ENCODE measurements at regions not wholly inside any gene's neighbourhood (a gene's known extent, or its start where the extent isn't known, plus 50 kb on each side); places are given as distances from the start of the nearest gene placed in this dataset.

- no TSS peak for BruUV-seq (replicated peaks)
- no peak overlapping the region for H3K4me3 ChIP-seq (ENCODE audit: low read depth, low read length, poor library complexity, severe bottlenecking)
- H4K20me1 ChIP-seq (ENCODE audit: insufficient read depth, low read length) = no peaks in the 10 kb centered on the region; the same call in 1 of the 2 replicates
- H2AFZ ChIP-seq (ENCODE audit: low read length) = no peak overlapping the region
- H3K9me2 ChIP-seq (ENCODE audit: insufficient read depth, low read length) = no peaks in the 10 kb centered on the region
- intact Hi-C loops (cut with micrococcal nuclease; ENCODE audit: unreplicated experiment) = no loop called here
- TF ChIP-seq CTCF (conservative IDR thresholded peaks at IDR 0.05; ENCODE audit: low read length) (no peak), EZH2phosphoT487 (IDR thresholded peaks at IDR 0.05; ENCODE audit: borderline replicate concordance, low read depth, low read length) (no peak)
- POLR2A ChIA-PET = interaction anchor here (0.6 to 0.7 kb wide), 2 partner anchors 12 to 153 kb away, joined by 3 to 4 read pairs; no protein-coding TSS in a partner anchor
- H3K27ac ChIP-seq (ENCODE audit: low read depth, low read length, poor library complexity, severe bottlenecking) = no peak overlapping the region
- no peak for DNase-seq (ENCODE audit: low spot score)
- H3K36me3 ChIP-seq (ENCODE audit: insufficient read depth, low read length) = no peaks in the 10 kb centered on the region
- no peaks in the 10 kb centered on the region for H3K9me3 ChIP-seq (ENCODE audit: low read length)
- CTCF ChIA-PET (ENCODE audit: unreplicated experiment) = no interaction called here
- H3K4me1 ChIP-seq (ENCODE audit: insufficient read depth, low read length, poor library complexity, severe bottlenecking) = no peaks in the 10 kb centered on the region
- H3K4me2 ChIP-seq (ENCODE audit: low read length) = no peak overlapping the region
- no peaks in the 10 kb centered on the region for H3K79me2 ChIP-seq (ENCODE audit: insufficient read depth, low read depth, low read length)
Observed at GRCh38 chr2:41774011-41774605, 273.7 kb upstream of the PKDCC start.

GRCh38 chr2:41775366-41776025 lies 272.3 kb upstream of the PKDCC start:
- Histone ChIP-seq H3K4me3 (ENCODE audit: low read depth, low read length, poor library complexity, severe bottlenecking) (no peak overlapping the region), H3K36me3 (ENCODE audit: insufficient read depth, low read length) (no peaks in the 10 kb centered on the region), H3K79me2 (ENCODE audit: insufficient read depth, low read depth, low read length) (no peaks in the 10 kb centered on the region), H3K9me3 (ENCODE audit: low read length) (no peaks in the 10 kb centered on the region), H3K4me1 (ENCODE audit: insufficient read depth, low read length, poor library complexity, severe bottlenecking) (no peaks in the 10 kb centered on the region), H2AFZ (ENCODE audit: low read length) (no peak overlapping the region), H4K20me1 (ENCODE audit: insufficient read depth, low read length) (no peaks in the 10 kb centered on the region; the same call in 1 of the 2 replicates), H3K4me2 (ENCODE audit: low read length) (no peak overlapping the region), H3K9me2 (ENCODE audit: insufficient read depth, low read length) (no peaks in the 10 kb centered on the region), H3K27ac (ENCODE audit: low read depth, low read length, poor library complexity, severe bottlenecking) (no peak overlapping the region)
- no TSS peak for BruUV-seq (replicated peaks)
- POLR2A ChIA-PET = no interaction called here
- intact Hi-C loops (cut with micrococcal nuclease; ENCODE audit: unreplicated experiment) = no loop called here
- no peak for DNase-seq (ENCODE audit: low spot score)
- TF ChIP-seq EZH2phosphoT487 (IDR thresholded peaks at IDR 0.05; ENCODE audit: borderline replicate concordance, low read depth, low read length) (no peak), CTCF (conservative IDR thresholded peaks at IDR 0.05; ENCODE audit: low read length) (no peak)
- CTCF ChIA-PET (ENCODE audit: unreplicated experiment) = no interaction called here

GRCh38 chr2:41779888-41780287 lies 267.9 kb upstream of the PKDCC start:
- DNase-seq (ENCODE audit: low spot score) = no peak
- Histone ChIP-seq H3K9me2 (ENCODE audit: insufficient read depth, low read length) (no peaks in the 10 kb centered on the region), H2AFZ (ENCODE audit: low read length) (no peak overlapping the region), H3K79me2 (ENCODE audit: insufficient read depth, low read depth, low read length) (no peaks in the 10 kb centered on the region), H3K36me3 (ENCODE audit: insufficient read depth, low read length) (no peaks in the 10 kb centered on the region), H4K20me1 (ENCODE audit: insufficient read depth, low read length) (no peaks in the 10 kb centered on the region), H3K4me1 (ENCODE audit: insufficient read depth, low read length, poor library complexity, severe bottlenecking) (no peaks in the 10 kb centered on the region), H3K4me2 (ENCODE audit: low read length) (no peak overlapping the region), H3K4me3 (ENCODE audit: low read depth, low read length, poor library complexity, severe bottlenecking) (no peak overlapping the region), H3K27ac (ENCODE audit: low read depth, low read length, poor library complexity, severe bottlenecking) (no peak overlapping the region), H3K9me3 (ENCODE audit: low read length) (no peaks in the 10 kb centered on the region)
- BruUV-seq (replicated peaks) = no TSS peak
- POLR2A ChIA-PET = no interaction called here
- TF ChIP-seq EZH2phosphoT487 (IDR thresholded peaks at IDR 0.05; ENCODE audit: borderline replicate concordance, low read depth, low read length) (no peak), CTCF (conservative IDR thresholded peaks at IDR 0.05; ENCODE audit: low read length) (no peak)
- intact Hi-C loops (cut with micrococcal nuclease; ENCODE audit: unreplicated experiment) = loop anchor here (5.0 kb wide), 2 partner anchors 78 to 1868 kb away; no protein-coding TSS in a partner anchor
- CTCF ChIA-PET (ENCODE audit: unreplicated experiment) = no interaction called here
